ENCODE measurements at regions not wholly inside any gene's neighbourhood (a gene's known extent, or its start where the extent isn't known, plus 50 kb on each side); places are given as distances from the start of the nearest gene placed in this dataset.

GRCh38 chr7:66464059-66464458, 164.6 kb upstream of the KCTD7 start:
- no peak for TF ChIP-seq EZH2 (IDR thresholded peaks at IDR 0.05; ENCODE audit: borderline replicate concordance, insufficient read depth, low read depth, low read length, poor library complexity, severe bottlenecking)
- TF ChIP-seq CTCF (IDR thresholded peaks at IDR 0.05): no peak
- no peak overlapping the region for H3K4me3 ChIP-seq (ENCODE audit: control extremely low read depth in 1 of 5, extremely low read depth in 1 of 5, insufficient read depth in 1 of 5, low read depth in 2 of 5, low read length in 4 of 5)
- no peaks in the 10 kb centered on the region for H3K27me3 Mint-ChIP-seq
- H3K4me1 ChIP-seq (ENCODE audit: control insufficient read depth in 2 of 2, insufficient read depth in 2 of 2, low read length in 2 of 2): peaks cover 9 to 16% of the 10 kb centered on the region in 2 donors
- peaks cover 20% of the 10 kb centered on the region for H3K4me1 Mint-ChIP-seq
- no peaks in the 10 kb centered on the region for H4K20me1 ChIP-seq (ENCODE audit: control insufficient read depth, insufficient read depth, low read length, poor library complexity, severe bottlenecking)
- POLR2A ChIA-PET: no interaction called here
- ATAC-seq (ENCODE audit: low read depth): no peak
- peak overlapping the region; percentile 37 for H3K4me2 ChIP-seq (replicated peaks; ENCODE audit: low read depth, low read length, poor library complexity, severe bottlenecking)
- H3K9ac ChIP-seq (ENCODE audit: low read length): no peak overlapping the region
- no peaks in the 10 kb centered on the region for H3K27me3 ChIP-seq (replicated peaks in 1 of 4; ENCODE audit: control extremely low read depth in 1 of 4, control insufficient read depth in 3 of 4, insufficient read depth in 4 of 4, low read length in 3 of 4)
- CTCF ChIA-PET: no interaction called here
- DNase-seq: peak; percentile 15
- no peak overlapping the region for H2AFZ ChIP-seq (ENCODE audit: insufficient read depth, low read depth, low read length, poor library complexity, severe bottlenecking)
- H3K79me2 ChIP-seq (ENCODE audit: control insufficient read depth, insufficient read depth, low read length): no peaks in the 10 kb centered on the region
- H3K27ac Mint-ChIP-seq: peak overlapping the region; percentile 47
- H3K9me3 ChIP-seq (ENCODE audit: control extremely low read depth in 1 of 3, control insufficient read depth in 2 of 3, insufficient read depth in 1 of 3, low read length in 2 of 3): no peaks in the 10 kb centered on the region
- peaks cover 3% of the 10 kb centered on the region for H3K9me3 Mint-ChIP-seq (ENCODE audit: insufficient read depth)
- no peaks in the 10 kb centered on the region for H3K36me3 ChIP-seq (replicated peaks in 1 of 2; ENCODE audit: control extremely low read depth in 1 of 2, control insufficient read depth in 1 of 2, extremely low read depth in 1 of 2, insufficient read depth in 2 of 2, low read length in 1 of 2)
- H3K4me3 Mint-ChIP-seq: no peak overlapping the region
- intact Hi-C loops (cut with micrococcal nuclease): no loop called here
- WGBS (ENCODE audit: insufficient coverage): 89% methylated on average over 2 of the region's 6 CpGs
- H3K27ac ChIP-seq (ENCODE audit: low read length in 2 of 2): peak overlapping the region; percentile 30 to 40

DNA sequence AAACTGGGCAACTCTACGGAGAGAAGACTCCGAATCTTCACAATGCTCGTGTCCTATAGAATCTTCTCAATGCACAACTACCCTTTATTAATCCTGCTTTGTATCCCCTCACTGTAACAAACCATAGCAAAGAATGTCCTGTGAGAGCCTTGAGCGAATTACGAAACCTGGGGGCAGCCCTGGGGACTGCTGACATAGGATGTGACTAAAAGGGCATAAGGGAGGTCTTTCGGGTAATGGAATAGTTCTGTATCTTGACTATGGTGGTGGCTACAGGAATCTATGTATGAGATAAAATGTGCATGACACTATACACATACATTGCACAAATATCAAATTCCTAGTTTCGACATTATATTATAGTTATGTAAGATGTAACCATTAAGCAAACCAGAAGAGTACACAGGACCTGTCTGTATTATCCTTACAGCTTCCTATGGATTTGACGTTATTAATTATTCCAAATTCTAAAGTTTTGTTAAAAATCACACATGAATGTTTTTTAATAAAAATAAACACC, 162.5 kb upstream of the KCTD7 start:
- H3K27me3 Mint-ChIP-seq: no peaks in the 10 kb centered on the region
- no peak overlapping the region for H3K4me3 Mint-ChIP-seq
- no peak for ATAC-seq (ENCODE audit: low read depth)
- Histone ChIP-seq H3K4me3 (ENCODE audit: control extremely low read depth in 1 of 5, extremely low read depth in 1 of 5, insufficient read depth in 1 of 5, low read depth in 2 of 5, low read length in 4 of 5) (no peak overlapping the region), H3K4me1 (ENCODE audit: control insufficient read depth in 2 of 2, insufficient read depth in 2 of 2, low read length in 2 of 2) (peaks cover 4 to 11% of the 10 kb centered on the region in 2 donors), H3K9ac (ENCODE audit: low read length) (no peak overlapping the region), H3K36me3 (replicated peaks in 1 of 2; ENCODE audit: control extremely low read depth in 1 of 2, control insufficient read depth in 1 of 2, extremely low read depth in 1 of 2, insufficient read depth in 2 of 2, low read length in 1 of 2) (no peaks in the 10 kb centered on the region), H3K9me3 (ENCODE audit: control extremely low read depth in 1 of 3, control insufficient read depth in 2 of 3, insufficient read depth in 1 of 3, low read length in 2 of 3) (no peaks in the 10 kb centered on the region), H2AFZ (ENCODE audit: insufficient read depth, low read depth, low read length, poor library complexity, severe bottlenecking) (no peak overlapping the region), H4K20me1 (ENCODE audit: control insufficient read depth, insufficient read depth, low read length, poor library complexity, severe bottlenecking) (no peaks in the 10 kb centered on the region), H3K27ac (ENCODE audit: low read length in 2 of 2) (no peak overlapping the region), H3K27me3 (replicated peaks in 1 of 4; ENCODE audit: control extremely low read depth in 1 of 4, control insufficient read depth in 3 of 4, insufficient read depth in 4 of 4, low read length in 3 of 4) (no peaks in the 10 kb centered on the region), H3K4me2 (replicated peaks; ENCODE audit: low read depth, low read length, poor library complexity, severe bottlenecking) (no peak overlapping the region), H3K79me2 (ENCODE audit: control insufficient read depth, insufficient read depth, low read length) (no peaks in the 10 kb centered on the region)
- ChIA-PET POLR2A (no interaction called here), CTCF (no interaction called here)
- TF ChIP-seq CTCF (IDR thresholded peaks at IDR 0.05) (no peak), EZH2 (IDR thresholded peaks at IDR 0.05; ENCODE audit: borderline replicate concordance, insufficient read depth, low read depth, low read length, poor library complexity, severe bottlenecking) (no peak)
- peaks cover 3% of the 10 kb centered on the region for H3K9me3 Mint-ChIP-seq (ENCODE audit: insufficient read depth)
- DNase-seq: no peak
- intact Hi-C loops (cut with micrococcal nuclease): no loop called here
- WGBS (ENCODE audit: insufficient coverage): 100% methylated on average over 5 of the region's 8 CpGs
- no peak overlapping the region for H3K27ac Mint-ChIP-seq
- H3K4me1 Mint-ChIP-seq: peaks cover 14% of the 10 kb centered on the region

Measured in B cell (primary cell).